ENCODE measurements at regions not wholly inside any gene's neighbourhood (a gene's known extent, or its start where the extent isn't known, plus 50 kb on each side); places are given as distances from the start of the nearest gene placed in this dataset.

DNA sequence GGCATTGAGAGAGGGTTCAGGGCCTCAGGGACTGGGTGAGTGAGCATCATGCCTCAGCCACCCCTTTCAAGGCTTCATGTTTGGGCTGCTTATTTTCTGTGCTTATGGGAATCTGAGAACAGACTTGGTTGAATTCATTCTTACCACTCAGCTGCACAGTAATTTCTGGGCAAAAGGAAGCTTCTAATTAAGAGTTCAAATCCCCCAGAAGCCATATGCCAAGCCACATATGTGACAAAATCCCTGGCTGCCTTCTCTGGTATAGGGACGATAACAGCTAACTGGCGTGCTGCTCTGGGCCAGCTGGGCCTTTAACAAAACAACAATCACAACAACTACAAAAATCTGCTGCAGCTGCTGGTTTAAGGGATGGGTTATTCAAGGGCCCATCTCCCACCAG, 181.0 kb upstream of the ANKRD28 start:
- TF ChIP-seq, protein P1, sequence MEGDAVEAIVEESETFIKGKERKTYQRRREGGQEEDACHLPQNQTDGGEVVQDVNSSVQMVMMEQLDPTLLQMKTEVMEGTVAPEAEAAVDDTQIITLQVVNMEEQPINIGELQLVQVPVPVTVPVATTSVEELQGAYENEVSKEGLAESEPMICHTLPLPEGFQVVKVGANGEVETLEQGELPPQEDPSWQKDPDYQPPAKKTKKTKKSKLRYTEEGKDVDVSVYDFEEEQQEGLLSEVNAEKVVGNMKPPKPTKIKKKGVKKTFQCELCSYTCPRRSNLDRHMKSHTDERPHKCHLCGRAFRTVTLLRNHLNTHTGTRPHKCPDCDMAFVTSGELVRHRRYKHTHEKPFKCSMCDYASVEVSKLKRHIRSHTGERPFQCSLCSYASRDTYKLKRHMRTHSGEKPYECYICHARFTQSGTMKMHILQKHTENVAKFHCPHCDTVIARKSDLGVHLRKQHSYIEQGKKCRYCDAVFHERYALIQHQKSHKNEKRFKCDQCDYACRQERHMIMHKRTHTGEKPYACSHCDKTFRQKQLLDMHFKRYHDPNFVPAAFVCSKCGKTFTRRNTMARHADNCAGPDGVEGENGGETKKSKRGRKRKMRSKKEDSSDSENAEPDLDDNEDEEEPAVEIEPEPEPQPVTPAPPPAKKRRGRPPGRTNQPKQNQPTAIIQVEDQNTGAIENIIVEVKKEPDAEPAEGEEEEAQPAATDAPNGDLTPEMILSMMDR (IDR thresholded peaks at IDR 0.05) = no peak
- no peak for TF ChIP-seq POLR2A (IDR thresholded peaks at IDR 0.05)
